HPDE6-E6E7 (cell line): ENCODE measurements at regions not wholly inside any gene's neighbourhood (a gene's known extent, or its start where the extent isn't known, plus 50 kb on each side); places are given as distances from the start of the nearest gene placed in this dataset.
A peak's percentile ranks its signal among the peaks of the same experiment; 100 is the strongest.

Experiments
- DNase-seq: peaks from one replicate; pipeline ENCODE4 v3.0.0; 2011; ENCODE audit warnings: missing footprints; ENCODE audit errors: extremely low spot score

DNA sequence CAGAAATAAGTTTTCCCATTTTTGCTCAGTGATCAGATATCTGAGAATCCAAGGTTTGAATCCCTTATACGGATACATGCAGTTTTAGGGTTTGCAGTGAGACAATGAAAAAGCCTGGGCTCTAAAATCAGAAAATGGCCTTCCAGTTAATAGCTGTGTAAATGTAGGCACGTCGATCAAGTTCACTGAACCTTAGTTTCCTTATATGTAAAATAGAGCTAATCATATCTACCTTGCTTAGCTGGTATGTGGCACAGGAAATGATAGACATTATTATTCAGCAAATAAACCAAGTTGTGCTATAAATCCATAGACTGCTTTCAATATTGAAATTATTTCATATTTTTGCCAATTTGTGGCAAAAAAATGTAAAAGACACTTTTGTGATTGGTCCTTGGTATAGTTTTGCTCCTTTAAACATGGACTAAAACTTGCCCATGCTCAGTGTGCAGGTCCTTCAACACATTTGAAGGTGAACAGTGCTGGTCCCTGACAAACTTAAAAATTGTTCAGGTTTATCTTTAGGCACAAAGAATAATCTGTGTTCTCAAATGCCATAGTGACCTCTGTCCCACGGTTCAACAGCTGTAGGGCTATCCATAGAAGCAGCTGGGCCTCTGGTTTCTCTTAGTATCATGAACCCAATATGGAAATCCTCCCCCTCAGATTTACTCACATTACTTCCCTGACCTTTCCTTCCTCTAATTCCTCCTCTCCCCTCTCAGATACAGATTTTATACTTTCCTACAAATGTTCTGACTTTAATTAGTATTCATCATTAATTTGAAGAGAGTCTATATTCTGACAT, 51.0 kb downstream of the CCDC54 start:
- no peak for DNase-seq

DNA sequence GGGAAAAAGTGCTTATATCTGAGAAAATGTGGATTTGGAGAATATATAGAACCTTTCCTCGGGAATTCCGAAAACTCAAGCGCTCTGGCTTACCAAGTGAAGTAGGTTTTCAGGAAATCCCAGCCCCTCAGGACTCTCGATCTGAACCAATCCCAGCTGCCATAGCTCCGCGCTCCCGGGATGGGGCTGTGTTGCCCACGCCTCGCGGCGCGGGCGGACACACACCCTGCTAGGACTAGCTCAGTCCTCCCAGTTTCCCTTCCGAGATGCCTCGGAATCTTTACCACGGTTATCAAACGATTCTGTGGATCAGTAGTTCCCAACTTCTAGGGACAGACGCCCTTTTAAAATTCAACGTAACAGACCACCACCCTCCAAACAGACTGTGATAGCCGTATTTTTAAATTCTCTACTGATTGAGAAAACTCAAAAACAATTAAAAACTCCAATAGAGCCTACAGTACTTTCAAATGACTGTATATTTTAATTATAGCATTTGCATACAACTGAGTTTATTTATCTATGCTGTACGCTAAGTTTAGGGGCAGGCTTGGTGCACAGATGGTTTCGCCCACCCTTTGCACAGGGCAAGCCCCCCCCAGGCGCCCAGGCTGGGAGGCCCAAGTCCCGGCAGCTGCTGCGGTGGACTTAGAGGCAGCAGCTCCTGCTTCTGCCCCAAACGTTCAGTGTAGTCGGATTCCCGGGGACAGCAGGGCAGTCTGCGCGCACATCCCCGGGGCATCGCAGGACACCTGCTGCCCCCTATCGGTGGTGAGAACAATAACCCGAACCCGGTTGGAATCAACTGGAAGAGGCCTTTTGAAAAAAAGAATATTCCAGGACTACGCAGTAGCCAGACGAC, 52.3 kb downstream of the CCDC54 start:
- DNase-seq = peak; percentile 79

DNA sequence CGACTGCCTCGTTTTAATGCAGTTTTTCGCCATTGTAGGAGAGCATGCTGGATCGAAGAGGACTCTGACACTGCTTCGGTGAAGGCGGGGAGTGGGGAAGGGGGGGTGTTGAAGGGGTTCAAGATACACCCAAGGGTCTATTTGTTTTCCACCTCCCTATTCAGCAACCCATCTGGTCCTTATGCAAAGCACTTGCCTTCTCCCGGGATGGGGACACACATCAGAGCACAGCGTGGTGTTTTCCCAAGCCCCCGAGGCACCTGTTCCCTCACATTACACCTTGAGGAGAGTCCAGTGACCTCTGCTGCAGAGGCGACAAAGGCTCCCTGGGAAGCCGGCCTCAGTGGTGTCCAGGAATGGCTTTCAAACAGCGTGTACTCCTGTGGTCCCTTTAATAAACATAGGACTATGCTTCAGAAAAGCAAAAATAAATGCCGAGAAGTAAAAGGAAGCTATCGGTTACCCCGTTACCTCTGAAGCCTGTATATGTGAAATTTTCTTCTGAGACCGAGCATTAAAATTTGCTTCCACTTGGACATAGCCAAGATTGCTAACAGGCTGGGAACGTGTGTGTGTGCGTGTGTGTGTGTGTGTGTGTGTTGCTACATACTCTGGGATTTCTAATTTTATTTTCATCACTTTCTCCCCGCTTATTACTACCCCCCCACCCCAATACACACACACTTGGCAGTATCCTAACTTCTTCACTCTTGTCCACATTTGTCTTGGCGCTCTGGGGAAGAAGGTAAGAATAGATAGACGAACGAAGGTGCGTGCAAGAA, 53.2 kb downstream of the CCDC54 start:
- DNase-seq = no peak

DNA sequence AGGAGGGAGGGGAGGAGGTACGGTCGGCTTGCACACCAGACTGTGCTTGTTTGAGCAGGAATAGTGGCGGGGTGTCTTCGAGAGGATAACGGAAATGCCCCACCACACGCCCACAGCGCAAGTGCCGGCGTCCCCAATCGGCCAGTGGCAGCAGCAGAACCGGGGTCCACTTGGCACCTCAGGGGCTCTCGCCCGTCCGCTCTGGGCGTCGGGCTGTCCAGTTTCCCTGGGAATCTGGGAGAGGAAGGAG, 53.7 kb downstream of the CCDC54 start:
- DNase-seq = no peak

DNA sequence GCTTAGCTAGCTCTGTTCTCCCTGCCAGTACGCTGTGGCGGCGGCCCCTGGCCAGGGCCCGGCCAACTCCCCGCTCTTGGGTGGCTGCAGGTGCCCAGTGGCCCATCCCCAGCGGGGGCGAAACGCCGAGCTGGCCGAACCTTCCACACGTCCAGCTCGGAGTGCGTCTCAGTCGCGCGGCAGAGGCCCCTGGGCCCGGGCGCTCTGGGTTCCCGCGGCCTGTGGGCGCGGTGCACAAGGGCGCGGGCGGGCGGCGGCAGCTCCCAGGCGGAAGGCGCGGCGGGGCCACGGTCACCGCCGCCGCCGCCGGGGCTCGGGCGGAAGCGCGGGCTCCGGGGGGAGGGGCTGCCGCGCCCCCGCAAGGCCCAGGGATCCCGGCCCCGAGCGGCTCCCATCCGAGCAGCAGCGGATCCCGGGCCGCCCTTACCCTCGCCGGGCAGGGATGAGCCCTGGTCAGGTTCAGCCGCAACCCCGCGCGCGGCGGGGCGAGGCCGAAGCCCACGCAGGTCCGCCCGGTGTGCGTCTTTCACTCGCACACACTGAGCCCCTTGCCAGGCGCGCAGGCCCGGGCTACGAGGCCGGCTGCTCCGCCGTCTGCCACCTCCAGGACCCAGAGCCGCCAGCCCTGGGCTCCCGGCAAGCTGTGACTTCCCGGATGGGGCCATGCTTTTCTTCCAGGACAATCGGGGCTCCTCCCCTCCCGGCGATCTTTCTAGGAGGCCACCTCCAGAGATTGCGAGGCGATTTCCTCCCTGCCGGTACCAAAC, 54.2 kb downstream of the CCDC54 start:
- peak; percentile 54 for DNase-seq

DNA sequence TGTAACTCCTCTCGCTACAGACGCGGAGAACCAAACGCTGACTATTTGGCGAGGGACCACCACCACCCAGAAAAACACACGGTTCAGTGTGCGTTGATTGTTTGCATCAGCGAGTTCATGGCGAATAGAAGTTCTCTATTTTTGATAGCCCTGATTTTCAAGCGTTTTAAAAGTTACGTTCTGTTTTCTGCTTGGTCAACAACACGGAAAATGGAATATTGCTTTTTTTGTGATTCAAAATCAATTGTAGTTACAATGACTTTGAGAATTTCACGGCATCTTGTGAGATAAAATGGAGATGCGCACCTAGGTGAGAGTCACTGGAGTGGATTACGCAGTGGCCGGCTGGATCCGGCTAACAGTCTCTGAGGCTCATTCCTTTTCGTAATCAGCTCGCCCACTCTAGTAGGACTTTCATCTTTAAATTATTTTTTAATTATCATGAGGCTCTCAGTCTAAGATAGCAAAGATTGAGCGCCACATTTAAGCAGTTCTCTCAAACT, 54.8 kb downstream of the CCDC54 start:
- no peak for DNase-seq

DNA sequence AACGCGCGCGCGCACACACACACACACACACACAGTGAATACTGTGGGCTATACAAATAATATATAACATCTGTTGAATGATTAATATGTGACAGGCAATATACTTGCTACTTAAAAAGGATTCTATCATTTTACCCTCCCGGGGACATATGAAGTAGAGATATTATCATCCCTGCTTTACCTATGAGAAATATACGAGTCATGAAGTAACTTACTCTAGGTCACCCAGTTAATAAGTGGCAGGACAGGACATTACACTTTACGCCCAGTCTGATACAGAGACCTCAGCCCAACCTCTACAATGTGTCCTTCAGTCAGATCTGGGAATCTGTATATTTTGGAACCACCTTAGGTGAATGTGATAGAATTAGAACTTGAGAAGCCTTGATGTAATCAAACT, 55.4 kb downstream of the CCDC54 start:
- no peak for DNase-seq

DNA sequence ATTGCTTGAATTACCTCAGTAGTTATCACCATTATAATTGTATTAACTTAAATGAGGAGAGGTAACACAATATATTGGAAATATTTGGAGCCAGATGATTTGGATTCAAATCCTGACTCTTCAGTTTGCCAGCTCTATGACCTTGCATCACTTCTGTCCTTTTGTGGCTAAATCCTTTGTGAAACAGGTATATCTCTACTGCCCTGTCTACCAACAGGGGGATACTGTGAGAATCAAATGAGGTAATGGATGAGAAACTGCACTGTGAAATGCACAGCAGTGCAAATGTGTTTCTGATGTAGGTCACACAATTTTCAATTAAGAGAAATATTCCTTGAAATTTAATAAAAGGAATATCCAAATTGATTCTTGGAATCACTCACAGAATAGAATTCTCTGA, 58.8 kb downstream of the CCDC54 start:
- no peak for DNase-seq

DNA sequence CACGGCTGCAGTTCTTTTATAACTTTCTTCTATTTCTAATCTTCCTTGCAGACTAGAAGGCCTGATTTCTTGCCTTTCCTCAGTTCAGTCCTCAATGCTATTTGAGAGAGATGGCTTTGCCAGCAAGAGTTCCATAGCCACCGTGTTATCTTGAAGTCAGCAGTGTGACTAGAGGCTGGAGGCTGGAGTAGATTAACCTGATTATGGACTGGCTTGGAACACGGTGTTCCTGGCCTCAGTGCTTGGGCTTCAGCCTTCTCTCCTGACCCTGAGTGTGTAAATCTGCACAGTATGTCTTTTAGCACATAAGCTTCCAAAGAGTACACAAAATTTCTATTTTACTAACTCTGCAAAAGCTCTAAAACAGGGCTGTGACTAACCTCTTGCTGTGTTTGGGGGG, 61.4 kb downstream of the CCDC54 start:
- DNase-seq = no peak

DNA sequence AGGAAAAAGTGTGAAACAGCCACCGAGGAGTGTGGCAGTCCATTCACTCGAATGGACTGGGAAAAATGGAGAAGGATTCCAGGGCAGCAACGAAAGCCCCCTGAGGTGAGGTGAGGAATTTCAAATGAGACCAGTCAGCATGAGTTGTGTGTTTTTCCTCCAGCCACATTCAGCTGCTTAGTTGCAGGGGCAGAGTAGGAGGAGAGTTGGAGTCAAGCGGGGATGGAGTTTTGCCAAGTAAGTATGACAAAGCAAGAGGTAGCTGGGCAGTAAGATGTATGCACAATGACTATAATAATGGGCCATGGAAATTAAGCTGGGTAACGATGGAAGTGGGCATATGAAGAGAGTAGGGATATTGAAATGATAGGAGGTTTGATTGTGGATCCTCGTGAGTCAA, 64.4 kb downstream of the CCDC54 start:
- no peak for DNase-seq

DNA sequence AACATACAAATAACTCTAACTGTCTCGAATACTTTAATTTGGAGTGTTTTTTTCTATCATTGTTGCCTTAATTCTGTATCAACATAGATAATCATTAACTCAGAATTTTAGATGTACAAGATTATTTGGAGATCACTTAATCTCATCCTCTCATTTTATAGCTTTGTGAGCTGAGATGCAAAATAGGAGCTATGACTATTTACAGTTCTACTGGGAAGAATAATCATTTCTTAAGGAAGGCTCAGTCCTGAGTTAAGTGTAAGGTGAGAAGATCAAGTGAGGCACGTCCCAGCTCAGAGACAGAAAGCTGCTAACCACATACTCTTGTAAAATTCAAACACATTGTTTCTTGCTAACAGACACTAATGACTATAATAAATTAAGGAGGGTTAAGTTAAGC, 66.2 kb downstream of the CCDC54 start:
- DNase-seq = no peak

DNA sequence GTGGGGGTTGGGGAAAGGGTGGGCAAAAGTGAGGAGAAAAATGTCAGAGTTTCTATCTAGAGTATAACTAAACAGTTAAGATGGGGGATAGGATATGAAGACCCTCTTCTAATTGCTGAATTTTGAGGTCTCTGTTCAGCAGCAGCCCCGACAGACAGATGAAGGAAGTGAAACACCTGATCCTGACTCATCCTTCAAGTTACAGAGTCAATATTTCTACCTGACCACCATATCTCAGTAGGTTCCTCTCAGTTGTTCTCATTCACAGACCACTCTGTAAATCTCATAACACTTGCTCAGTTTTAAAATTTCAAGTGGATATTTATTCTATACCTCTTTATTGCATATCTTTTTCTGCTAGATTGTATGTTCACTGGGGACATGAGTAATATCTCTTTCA, 69.5 kb downstream of the CCDC54 start:
- no peak for DNase-seq

DNA sequence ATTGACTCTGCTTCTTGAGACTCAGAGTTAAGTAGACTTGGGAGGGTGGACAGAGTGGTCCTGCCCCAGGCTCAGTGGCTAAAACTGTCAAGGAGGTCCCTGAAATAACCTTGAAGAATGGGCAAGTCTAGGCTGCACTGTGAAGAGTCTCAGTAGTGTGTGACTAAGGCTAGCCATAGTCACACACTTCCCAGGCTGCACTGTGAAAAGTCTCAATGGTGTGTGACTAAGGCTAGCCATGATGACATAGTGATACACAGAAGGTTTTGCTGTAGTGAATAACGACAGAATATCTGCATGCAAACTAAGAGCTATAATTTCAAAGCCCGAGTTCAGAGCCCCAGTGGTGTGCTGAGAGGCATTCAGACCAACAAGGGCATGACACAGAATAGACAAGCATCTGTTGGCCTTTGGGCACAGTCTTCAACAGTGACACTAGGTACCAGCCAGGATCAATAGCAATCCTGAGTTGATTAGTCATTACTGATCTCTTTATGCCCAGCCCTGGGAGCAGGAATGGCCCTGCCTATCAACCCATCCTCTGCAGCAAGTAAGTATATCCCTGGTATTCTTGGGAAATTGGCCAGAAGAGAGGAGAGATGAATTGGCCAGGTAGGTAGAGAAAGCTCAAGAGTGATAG, 72.4 kb upstream of the BBX start:
- DNase-seq = peak; percentile 17

DNA sequence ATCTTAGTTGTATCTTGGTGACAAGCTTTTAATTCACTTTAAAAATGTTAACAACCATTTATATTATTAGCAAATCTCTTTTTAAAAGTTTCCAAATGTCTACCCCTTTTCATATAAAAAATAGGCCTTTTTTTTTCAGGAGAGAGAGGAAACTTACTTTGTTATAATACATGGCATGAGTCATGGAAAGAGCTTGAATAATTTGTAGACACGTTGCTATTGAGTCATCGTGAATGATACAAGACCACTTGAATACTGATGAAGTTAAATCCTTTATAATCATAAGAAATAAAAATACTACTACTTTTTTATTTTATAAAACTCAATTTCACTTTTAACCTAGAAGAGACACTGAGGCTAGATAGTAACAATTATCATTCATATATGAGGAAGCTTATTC, 70.3 kb upstream of the BBX start:
- DNase-seq = peak; percentile 22

DNA sequence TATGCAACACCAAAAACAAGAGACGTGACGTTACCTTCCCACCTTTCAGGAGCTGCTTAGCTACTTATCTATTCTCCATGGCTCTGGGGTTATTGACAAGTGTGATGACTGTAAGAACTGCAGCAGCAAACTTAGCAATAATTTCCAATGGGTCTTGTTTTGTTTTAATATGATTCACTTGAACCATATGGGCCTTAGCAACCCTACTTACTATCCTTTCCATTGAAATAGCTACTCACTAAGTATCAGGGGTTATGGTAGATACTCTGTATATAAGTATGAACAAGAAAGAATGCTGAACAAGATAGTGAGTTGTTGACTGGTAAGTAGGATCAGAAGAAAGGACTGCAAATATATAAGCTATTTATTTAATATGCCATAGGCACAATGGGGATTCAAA, 69.3 kb upstream of the BBX start:
- no peak for DNase-seq

DNA sequence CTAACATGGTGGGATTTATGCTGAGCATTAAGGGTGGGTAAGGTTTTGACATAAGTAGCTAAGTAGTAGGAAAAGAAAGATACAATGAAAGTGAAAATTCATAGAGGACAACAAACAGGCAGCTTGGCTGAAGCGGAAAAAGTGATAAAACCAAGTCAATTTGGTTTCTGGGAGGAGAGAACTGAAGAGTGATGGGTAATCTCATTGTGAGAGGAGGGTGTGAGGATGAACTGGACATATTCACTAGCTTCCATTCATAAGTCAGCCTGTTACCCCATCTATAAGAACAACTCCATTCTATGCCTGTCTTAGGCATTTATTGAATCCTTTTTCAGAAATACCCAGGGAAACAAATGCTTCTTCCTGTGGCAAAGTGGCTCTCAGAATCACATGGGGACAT, 67.1 kb upstream of the BBX start:
- DNase-seq = no peak

DNA sequence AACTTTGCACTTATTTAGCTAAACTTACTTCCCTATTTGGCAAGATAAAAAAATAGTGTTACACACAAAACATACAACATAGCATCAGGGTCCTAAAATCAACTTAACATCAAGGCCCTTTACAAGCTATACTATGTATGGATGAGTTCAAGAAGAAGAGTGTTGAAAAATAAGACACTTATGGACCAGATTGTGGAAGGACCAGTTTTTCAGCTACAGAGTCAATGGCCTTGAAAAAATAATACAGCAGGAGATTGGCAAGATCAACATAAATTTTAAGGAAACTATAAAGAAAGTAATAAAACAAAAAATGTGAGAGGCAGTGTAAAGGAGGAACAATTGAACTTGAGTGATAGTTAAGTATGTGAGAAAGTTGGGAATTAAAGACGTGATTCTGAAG, 66.3 kb upstream of the BBX start:
- DNase-seq = no peak

DNA sequence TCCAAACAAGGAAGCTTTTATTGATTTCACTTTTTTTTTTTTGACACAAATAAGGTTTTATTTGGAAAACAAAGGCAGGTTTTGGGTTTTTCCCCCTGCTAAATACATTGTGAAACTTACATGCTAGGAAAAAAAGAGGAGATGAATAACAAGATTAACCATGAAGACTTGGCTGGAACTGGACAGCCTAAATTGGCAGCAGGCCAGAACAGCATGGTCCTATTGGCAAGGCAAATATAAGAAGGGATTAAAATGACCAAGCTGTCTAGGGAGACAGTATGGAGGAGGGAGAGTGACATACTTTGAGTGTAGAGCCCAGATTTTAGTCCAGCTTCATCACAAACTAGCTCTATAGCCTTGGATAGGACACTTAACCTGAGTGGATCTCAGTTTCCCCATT, 63.9 kb upstream of the BBX start:
- DNase-seq = no peak

DNA sequence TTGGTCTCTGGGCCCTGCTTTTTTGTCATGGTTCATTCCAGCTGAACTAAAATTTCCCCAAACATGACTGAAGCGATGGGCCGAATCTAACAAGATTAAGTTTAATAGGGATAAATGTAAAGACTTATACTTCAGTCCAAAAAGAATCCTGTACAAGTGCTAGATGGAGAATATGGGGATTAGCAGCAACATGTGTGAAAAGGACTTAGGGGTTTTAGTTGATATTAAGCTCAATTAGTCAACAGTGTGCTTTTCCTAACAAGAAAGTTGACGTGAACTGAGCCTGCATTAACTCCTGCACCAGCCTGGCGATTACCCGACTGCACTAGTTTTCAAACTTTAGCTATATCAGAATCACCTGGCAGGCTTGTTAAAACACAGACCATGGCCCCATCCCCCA, 61.0 kb upstream of the BBX start:
- no peak for DNase-seq

DNA sequence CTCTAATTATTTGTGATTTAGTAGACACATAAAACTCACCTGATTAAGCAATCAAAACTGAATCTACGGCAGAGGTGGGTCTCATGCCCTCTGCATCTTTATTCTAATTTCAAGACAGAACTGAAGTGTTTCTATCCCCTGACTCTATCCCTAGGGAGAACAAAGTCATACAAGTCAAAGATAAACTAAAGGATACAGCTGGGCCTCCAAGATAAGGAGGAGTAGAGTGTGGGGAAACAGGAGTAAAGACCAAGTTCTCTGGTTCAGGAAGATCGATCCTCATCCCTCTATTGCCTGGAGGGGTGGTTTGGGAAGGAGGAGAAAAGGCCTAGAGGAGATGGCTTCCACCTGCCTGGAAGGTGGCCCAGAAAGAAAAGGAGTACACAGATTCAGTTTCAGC, 58.7 kb upstream of the BBX start:
- DNase-seq = no peak

DNA sequence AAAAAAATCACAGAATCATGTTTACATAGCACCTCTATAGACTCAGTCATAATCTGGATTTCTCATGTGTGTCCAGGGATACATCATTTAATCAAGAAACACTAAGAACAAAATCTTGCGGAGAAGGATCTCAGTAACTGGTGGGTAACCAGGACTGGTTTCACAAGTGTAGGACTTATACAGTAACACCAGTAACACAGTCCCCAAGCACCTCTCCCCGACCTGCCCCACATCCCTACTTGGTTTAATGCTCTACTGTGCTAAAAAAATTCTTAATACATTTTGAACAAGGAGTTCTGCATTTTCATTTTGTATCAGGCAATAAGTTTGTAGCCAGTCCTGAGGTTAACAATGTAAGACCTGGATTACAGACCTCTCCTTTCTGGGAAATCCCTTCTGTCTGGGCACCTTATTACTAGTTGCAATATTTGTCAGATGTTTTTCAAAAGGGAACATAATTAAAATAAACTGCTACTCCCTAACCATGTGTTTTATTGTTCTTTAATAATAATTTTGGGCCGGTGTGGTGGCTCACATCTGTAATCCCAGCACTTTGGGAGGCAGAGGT, 57.6 kb upstream of the BBX start:
- no peak for DNase-seq
